ENCODE measurements at regions not wholly inside any gene's neighbourhood (a gene's known extent, or its start where the extent isn't known, plus 50 kb on each side); places are given as distances from the start of the nearest gene placed in this dataset.
A peak's percentile ranks its signal among the peaks of the same experiment; 100 is the strongest.

GRCh38 chr3:6602329-6602728, 258.6 kb upstream of the GRM7 start:
- DNase-seq (no peak), ATAC-seq (replicated peaks) (no peak)
- Mint-ChIP-seq H3K27ac (no peak overlapping the region), H3K4me1 (no peaks in the 10 kb centered on the region), H3K9me3 (peaks cover 0 to 4% of the 10 kb centered on the region in 2 donors), H3K36me3 (no peaks in the 10 kb centered on the region), H3K27me3 (no peaks in the 10 kb centered on the region), H3K4me3 (no peak overlapping the region)

DNA sequence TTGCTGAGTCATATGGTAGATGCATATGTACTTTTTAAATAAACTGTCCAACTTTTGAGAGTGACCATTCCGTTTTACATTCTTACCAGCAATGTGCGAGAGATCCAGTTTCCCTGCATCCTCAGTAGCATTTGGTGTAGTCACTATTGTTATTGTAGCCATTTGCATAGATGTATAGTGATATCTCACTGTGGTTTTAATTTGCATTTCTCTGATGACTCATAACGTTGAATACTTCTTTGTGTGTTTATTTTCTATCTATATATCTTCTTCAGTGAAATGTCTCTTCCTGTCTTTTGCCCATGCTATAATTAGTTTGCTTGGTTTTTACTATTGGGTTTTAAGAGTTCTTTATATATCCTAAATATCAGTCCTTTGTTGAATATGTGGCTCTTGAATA, 255.7 kb upstream of the GRM7 start:
- peak in 1 of 2 donors; percentile 34 for ATAC-seq (replicated peaks)
- Mint-ChIP-seq H3K9me3 (peaks cover 5 to 6% of the 10 kb centered on the region in 2 donors), H3K27ac (no peak overlapping the region), H3K36me3 (no peaks in the 10 kb centered on the region), H3K4me1 (no peaks in the 10 kb centered on the region), H3K4me3 (no peak overlapping the region), H3K27me3 (no peaks in the 10 kb centered on the region)
- no peak for DNase-seq

- ATAC-seq (replicated peaks) (no peak), DNase-seq (no peak)
- Mint-ChIP-seq H3K4me3 (no peak overlapping the region), H3K9me3 (peaks cover 5 to 6% of the 10 kb centered on the region in 2 donors), H3K4me1 (no peaks in the 10 kb centered on the region), H3K27ac (no peak overlapping the region), H3K27me3 (no peaks in the 10 kb centered on the region), H3K36me3 (no peaks in the 10 kb centered on the region)
Measured at GRCh38 chr3:6608843-6609242, 252.1 kb upstream of the GRM7 start.

- no peak overlapping the region for H3K27ac Mint-ChIP-seq
- peaks cover 5 to 6% of the 10 kb centered on the region in 2 donors for H3K9me3 Mint-ChIP-seq
- no peaks in the 10 kb centered on the region for H3K27me3 Mint-ChIP-seq
- H3K4me1 Mint-ChIP-seq: no peaks in the 10 kb centered on the region
- ATAC-seq (replicated peaks): no peak
- H3K4me3 Mint-ChIP-seq: no peak overlapping the region
- DNase-seq: no peak
- no peaks in the 10 kb centered on the region for H3K36me3 Mint-ChIP-seq
Measured at GRCh38 chr3:6612034-6612616, 248.8 kb upstream of the GRM7 start.

- ATAC-seq (replicated peaks) (no peak), DNase-seq (no peak)
- no peak overlapping the region for H3K4me3 Mint-ChIP-seq
- H3K27ac Mint-ChIP-seq: no peak overlapping the region
- no peaks in the 10 kb centered on the region for H3K27me3 Mint-ChIP-seq
- H3K9me3 Mint-ChIP-seq: peaks cover 0 to 2% of the 10 kb centered on the region in 2 donors
- no peaks in the 10 kb centered on the region for H3K36me3 Mint-ChIP-seq
- H3K4me1 Mint-ChIP-seq: no peaks in the 10 kb centered on the region
Measured at GRCh38 chr3:6622260-6622659, 238.7 kb upstream of the GRM7 start.

GRCh38 chr3:6622712-6623111, 238.2 kb upstream of the GRM7 start:
- no peaks in the 10 kb centered on the region for H3K36me3 Mint-ChIP-seq
- no peaks in the 10 kb centered on the region for H3K27me3 Mint-ChIP-seq
- H3K4me3 Mint-ChIP-seq: no peak overlapping the region
- H3K27ac Mint-ChIP-seq: no peak overlapping the region
- ATAC-seq (replicated peaks): no peak
- no peak for DNase-seq
- H3K9me3 Mint-ChIP-seq: peaks cover 0 to 2% of the 10 kb centered on the region in 2 donors
- H3K4me1 Mint-ChIP-seq: no peaks in the 10 kb centered on the region

DNA sequence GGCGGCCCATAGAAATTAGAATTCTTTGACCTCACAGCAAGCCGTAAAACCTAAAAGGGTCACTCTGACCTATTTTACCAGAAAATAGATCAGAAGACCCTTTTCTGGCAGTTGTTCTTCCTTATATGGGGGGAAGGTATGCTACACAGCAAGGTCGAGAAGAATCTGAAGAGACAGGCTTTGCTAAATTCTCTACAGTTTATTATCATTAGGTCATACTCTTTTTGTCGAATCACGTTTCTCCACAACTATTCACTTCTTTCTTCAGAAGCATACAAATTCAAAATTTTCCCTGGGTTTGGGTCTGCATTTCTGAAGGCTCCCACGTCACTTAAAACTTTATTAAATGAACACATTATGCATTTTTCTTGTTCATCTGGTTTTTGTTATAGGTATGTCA, 229.5 kb upstream of the GRM7 start:
- no peak overlapping the region for H3K4me3 Mint-ChIP-seq
- H3K27ac Mint-ChIP-seq: no peak overlapping the region
- peaks cover 0 to 5% of the 10 kb centered on the region in 2 donors for H3K9me3 Mint-ChIP-seq
- no peak for DNase-seq
- no peak for ATAC-seq (replicated peaks)
- no peaks in the 10 kb centered on the region for H3K4me1 Mint-ChIP-seq
- H3K36me3 Mint-ChIP-seq: no peaks in the 10 kb centered on the region
- H3K27me3 Mint-ChIP-seq: no peaks in the 10 kb centered on the region

GRCh38 chr3:6640907-6641306, 220.0 kb upstream of the GRM7 start:
- no peak overlapping the region for H3K27ac Mint-ChIP-seq
- no peak overlapping the region for H3K4me3 Mint-ChIP-seq

DNA sequence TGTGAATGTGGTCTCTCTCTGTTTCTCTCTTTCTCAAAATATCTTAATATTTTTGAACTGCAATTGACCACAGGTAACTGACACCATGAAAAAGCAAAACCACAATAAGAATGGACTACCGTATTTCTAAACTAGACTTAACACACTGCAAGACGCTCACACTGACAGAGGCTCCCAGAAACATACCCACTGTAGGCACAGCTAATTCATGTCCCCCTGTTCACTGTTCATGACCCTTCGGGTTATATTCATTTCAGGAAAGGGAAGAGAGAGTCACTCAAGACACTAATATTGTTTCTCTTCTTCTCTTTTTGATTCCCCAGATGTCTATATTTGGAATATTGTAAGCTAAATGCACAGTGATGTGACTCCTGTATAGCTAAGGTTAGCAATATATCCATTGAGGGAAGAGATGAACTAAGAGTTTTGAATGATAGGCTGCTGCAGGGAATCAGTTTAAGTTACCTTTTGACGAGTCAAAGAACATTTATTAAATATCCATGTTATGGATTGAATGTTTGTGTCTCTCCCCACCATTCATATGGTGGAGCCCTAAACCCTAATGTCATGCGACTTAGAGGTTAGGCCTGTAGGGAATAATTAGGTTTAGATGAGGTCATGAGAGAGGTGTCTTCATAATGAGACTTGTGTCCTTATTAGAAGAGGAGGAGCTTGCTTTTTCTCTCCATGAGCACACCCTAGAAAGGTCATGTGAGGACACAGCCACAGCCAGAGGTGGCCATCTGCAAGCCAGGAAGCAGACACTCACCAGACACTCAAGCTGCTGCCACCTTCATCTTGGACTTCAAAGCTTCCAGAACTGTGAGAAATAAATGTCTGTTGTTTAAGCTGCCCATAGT, 216.6 kb upstream of the GRM7 start:
- Mint-ChIP-seq H3K4me3 (no peak overlapping the region), H3K27ac (no peak overlapping the region), H3K36me3 (no peaks in the 10 kb centered on the region), H3K4me1 (no peaks in the 10 kb centered on the region), H3K9me3 (peaks cover 0 to 4% of the 10 kb centered on the region in 2 donors), H3K27me3 (no peaks in the 10 kb centered on the region)
- ATAC-seq (replicated peaks): peak in 1 of 2 donors; percentile 64
- DNase-seq: no peak

More at GRCh38 chr3:6640907-6641306, 220.0 kb upstream of the GRM7 start:
- peaks cover 0 to 7% of the 10 kb centered on the region in 2 donors for H3K9me3 Mint-ChIP-seq
- no peak for DNase-seq
- no peaks in the 10 kb centered on the region for H3K36me3 Mint-ChIP-seq
- no peaks in the 10 kb centered on the region for H3K27me3 Mint-ChIP-seq
- H3K4me1 Mint-ChIP-seq: no peaks in the 10 kb centered on the region
- ATAC-seq (replicated peaks): no peak

DNA sequence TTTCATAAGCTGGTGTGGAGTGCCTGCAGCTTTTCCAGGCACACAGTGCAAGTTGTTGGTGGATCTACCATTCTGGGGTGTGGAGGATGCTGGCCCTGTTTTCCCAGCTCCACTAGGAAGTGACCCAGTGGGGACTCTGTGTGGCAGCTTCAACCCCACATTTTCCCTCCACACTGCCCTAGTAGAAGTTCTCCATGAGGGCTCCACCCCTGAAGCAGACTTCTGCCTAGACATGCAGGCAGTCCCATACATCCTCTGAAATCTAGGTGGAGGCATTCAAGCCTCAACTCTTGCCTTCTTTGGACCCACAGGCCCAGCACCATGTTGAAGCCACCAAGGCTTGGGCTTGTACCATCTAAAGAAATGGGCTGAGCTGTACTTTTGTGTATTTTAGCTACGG, 206.2 kb upstream of the GRM7 start:
- H3K4me1 Mint-ChIP-seq: no peaks in the 10 kb centered on the region
- no peak for DNase-seq
- H3K9me3 Mint-ChIP-seq: peaks cover 18 to 19% of the 10 kb centered on the region in 2 donors
- H3K36me3 Mint-ChIP-seq: no peaks in the 10 kb centered on the region
- no peak overlapping the region for H3K27ac Mint-ChIP-seq
- no peak overlapping the region for H3K4me3 Mint-ChIP-seq
- no peak for ATAC-seq (replicated peaks)
- no peaks in the 10 kb centered on the region for H3K27me3 Mint-ChIP-seq

DNA sequence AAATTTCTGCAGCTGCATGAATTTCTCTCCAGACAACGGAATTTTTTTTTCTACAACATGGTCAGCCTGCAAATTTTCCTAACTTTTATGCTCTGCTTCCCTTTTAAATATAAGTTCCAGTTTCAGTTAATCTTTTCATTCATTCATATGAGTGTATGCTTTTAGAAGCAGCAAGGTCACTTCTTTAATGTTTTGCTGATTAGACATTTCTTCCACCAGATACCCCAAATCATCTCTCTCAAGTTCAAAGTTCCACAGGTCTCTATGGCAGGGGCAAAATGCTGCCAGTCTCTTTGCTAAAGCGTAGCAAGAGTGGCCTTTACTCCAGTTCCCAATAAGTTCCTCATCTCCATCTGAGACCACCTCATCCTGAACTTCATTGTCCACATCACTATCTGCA, 205.6 kb upstream of the GRM7 start:
- DNase-seq (no peak), ATAC-seq (replicated peaks) (no peak)
- peaks cover 18 to 19% of the 10 kb centered on the region in 2 donors for H3K9me3 Mint-ChIP-seq
- H3K27me3 Mint-ChIP-seq: no peaks in the 10 kb centered on the region
- H3K36me3 Mint-ChIP-seq: no peaks in the 10 kb centered on the region
- no peaks in the 10 kb centered on the region for H3K4me1 Mint-ChIP-seq
- no peak overlapping the region for H3K27ac Mint-ChIP-seq
- H3K4me3 Mint-ChIP-seq: no peak overlapping the region

- H3K4me3 Mint-ChIP-seq: no peak overlapping the region
- H3K36me3 Mint-ChIP-seq: no peaks in the 10 kb centered on the region
- H3K27me3 Mint-ChIP-seq: no peaks in the 10 kb centered on the region
- no peak overlapping the region for H3K27ac Mint-ChIP-seq
- no peak for DNase-seq
- peaks cover 17 to 21% of the 10 kb centered on the region in 2 donors for H3K9me3 Mint-ChIP-seq
- no peaks in the 10 kb centered on the region for H3K4me1 Mint-ChIP-seq
- no peak for ATAC-seq (replicated peaks)
Measured at GRCh38 chr3:6657591-6657990, 203.3 kb upstream of the GRM7 start.

GRCh38 chr3:6667354-6667753, 193.6 kb upstream of the GRM7 start:
- H3K27me3 Mint-ChIP-seq: no peaks in the 10 kb centered on the region
- H3K27ac Mint-ChIP-seq: no peak overlapping the region
- no peaks in the 10 kb centered on the region for H3K36me3 Mint-ChIP-seq
- peaks cover 10 to 16% of the 10 kb centered on the region in 2 donors for H3K9me3 Mint-ChIP-seq
- DNase-seq (no peak), ATAC-seq (replicated peaks) (no peak)
- no peaks in the 10 kb centered on the region for H3K4me1 Mint-ChIP-seq
- no peak overlapping the region for H3K4me3 Mint-ChIP-seq

DNA sequence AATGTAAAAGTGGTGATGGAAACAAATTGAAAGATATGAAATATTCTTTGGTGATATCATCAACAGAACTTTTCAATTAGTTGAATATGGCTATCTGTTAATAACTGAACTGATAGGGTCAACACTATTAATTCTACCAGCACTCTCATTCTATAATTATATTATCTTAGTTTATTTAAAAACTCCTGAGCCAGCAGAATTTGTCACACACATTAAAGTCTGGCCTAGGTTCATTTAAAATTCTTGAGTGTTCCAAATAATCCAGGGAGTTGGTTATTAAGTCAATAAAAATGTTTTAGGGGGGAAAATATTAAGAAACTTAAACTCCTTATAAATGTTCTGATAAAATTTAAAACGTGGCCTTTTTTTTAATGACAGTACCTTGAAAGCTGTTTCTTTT, 189.6 kb upstream of the GRM7 start:
- Mint-ChIP-seq H3K9me3 (peaks cover 0 to 11% of the 10 kb centered on the region in 2 donors), H3K36me3 (no peaks in the 10 kb centered on the region), H3K4me3 (no peak overlapping the region), H3K27ac (no peak overlapping the region), H3K4me1 (no peaks in the 10 kb centered on the region), H3K27me3 (no peaks in the 10 kb centered on the region)
- no peak for DNase-seq
- ATAC-seq (replicated peaks): no peak

- Mint-ChIP-seq H3K27me3 (no peaks in the 10 kb centered on the region), H3K9me3 (peaks cover 0 to 2% of the 10 kb centered on the region in 2 donors), H3K27ac (no peak overlapping the region), H3K4me1 (no peaks in the 10 kb centered on the region), H3K36me3 (no peaks in the 10 kb centered on the region), H3K4me3 (no peak overlapping the region)
- no peak for DNase-seq
- peak in 1 of 2 donors; percentile 25 for ATAC-seq (replicated peaks)
Measured at GRCh38 chr3:6679510-6679909, 181.4 kb upstream of the GRM7 start.

All from stimulated activated naive B cell treated with anti-CD40 and anti-IgM and Interleukin-4, amounts not matched to agents 10 μg/mL and 1 μg/mL and 100 μg/mL, for 72 hours (primary cell).